OCI-LY3 (cell line): ENCODE measurements at regions not wholly inside any gene's neighbourhood (a gene's known extent, or its start where the extent isn't known, plus 50 kb on each side); places are given as distances from the start of the nearest gene placed in this dataset.

Experiments used
- H2AFZ ChIP-seq: fragments of 200-600, 300-600 bp; shearing (Covaris generic); 2 replicates; pipeline ENCODE4 v1.6.0; 2014; ENCODE audit warnings: antibody characterized with exemption, low read depth, low read length
- H3K27ac ChIP-seq: fragments of 200-600, 300-600 bp; sonication (generic); 2 replicates; pipeline ENCODE4 v1.5.1; 2014; ENCODE audit warnings: mild to moderate bottlenecking, low read length, moderate library complexity, mixed read lengths
- H3K27me3 ChIP-seq: fragments of 200-600, 300-600 bp; sonication (generic); 2 replicates; pipeline ENCODE4 v1.6.1; 2014; ENCODE audit warnings: low read depth, low read length, mixed read lengths
- H3K36me3 ChIP-seq: fragments of 200-600, 300-600 bp; sonication (generic); replicated peaks from 2 replicates; pipeline ENCODE3; 2014; ENCODE audit warnings: low read depth, low read length, mixed read lengths
- H3K4me1 ChIP-seq: fragments of 300-600, 200-600 bp; sonication (generic); 2 replicates; pipeline ENCODE4 v1.6.1; 2014; ENCODE audit warnings: low read length, mixed read lengths
- H3K4me2 ChIP-seq: fragments of 200-600, 300-600 bp; sonication (generic); 2 replicates; pipeline ENCODE4 v1.6.1; 2014; ENCODE audit warnings: low read length, mixed read lengths
- H3K4me3 ChIP-seq: fragments of 300-600, 200-600 bp; sonication (generic); 2 replicates; pipeline ENCODE4 v1.5.1; 2014; ENCODE audit warnings: antibody characterized with exemption, mild to moderate bottlenecking, low read length, moderate library complexity
- H3K79me2 ChIP-seq: fragments of 300-600, 200-600 bp; shearing (Covaris generic); 2 replicates; pipeline ENCODE4 v1.6.1; 2014; ENCODE audit warnings: mild to moderate bottlenecking, low read length, mixed read lengths
- H3K9ac ChIP-seq: fragments of 300-600, 200-600 bp; shearing (Covaris generic); 2 replicates; pipeline ENCODE4 v1.6.0; 2014; ENCODE audit warnings: mild to moderate bottlenecking, low read length, moderate library complexity
- H3K9me3 ChIP-seq: fragments of 200-600, 300-600 bp; shearing (Covaris generic); 2 replicates; pipeline ENCODE4 v1.6.1; 2014; ENCODE audit warnings: low read length, mixed read lengths; ENCODE audit not compliant: insufficient read depth
- H4K20me1 ChIP-seq: fragments of 200-600, 300-600 bp; sonication (generic); 2 replicates; pipeline ENCODE4 v1.6.1; 2016; ENCODE audit warnings: low read length, mixed read lengths; ENCODE audit not compliant: insufficient read depth
- EZH2phosphoT487 ChIP-seq: fragments of 200-600 bp; shearing (Covaris generic); IDR thresholded peaks from 2 replicates; pipeline ENCODE4 v1.6.1; 2018; ENCODE audit warnings: antibody characterized with exemption, mixed run types, low read depth
- TF ChIP-seq, protein P1 (sequence below): fragments of 200-600, 300-600 bp; sonication (generic); IDR thresholded peaks from 2 replicates; pipeline ENCODE4 v1.5.1; 2014; ENCODE audit warnings: antibody characterized with exemption, low read length, low read depth

DNA sequence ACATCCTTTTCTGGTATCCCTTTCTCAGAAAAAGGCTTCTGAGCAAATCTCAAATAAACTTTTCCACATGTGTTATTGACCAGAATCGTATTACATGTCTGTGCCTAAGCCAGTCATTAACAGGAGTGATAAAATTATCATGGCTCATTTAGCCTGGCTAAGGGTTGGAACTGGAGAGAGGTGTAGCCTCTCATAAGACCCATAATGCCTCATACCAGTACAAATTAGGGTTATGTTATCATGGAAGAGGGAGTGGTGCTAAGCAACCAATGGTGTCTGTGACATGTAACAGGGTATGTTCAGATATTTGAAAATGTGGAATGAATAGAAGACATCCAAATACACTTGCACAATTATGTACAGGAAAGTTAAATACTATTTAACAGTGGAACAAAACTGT is 99.6 kb upstream of the CCDC160 start:
- Histone ChIP-seq H2AFZ (no peak overlapping the region), H3K36me3 (no peaks in the 10 kb centered on the region), H4K20me1 (no peaks in the 10 kb centered on the region), H3K27ac (no peak overlapping the region), H3K4me3 (no peak overlapping the region), H3K9me3 (no peaks in the 10 kb centered on the region), H3K9ac (no peak overlapping the region), H3K79me2 (no peaks in the 10 kb centered on the region), H3K4me2 (no peak overlapping the region), H3K27me3 (no peaks in the 10 kb centered on the region), H3K4me1 (no peaks in the 10 kb centered on the region)
- TF ChIP-seq, protein P1, sequence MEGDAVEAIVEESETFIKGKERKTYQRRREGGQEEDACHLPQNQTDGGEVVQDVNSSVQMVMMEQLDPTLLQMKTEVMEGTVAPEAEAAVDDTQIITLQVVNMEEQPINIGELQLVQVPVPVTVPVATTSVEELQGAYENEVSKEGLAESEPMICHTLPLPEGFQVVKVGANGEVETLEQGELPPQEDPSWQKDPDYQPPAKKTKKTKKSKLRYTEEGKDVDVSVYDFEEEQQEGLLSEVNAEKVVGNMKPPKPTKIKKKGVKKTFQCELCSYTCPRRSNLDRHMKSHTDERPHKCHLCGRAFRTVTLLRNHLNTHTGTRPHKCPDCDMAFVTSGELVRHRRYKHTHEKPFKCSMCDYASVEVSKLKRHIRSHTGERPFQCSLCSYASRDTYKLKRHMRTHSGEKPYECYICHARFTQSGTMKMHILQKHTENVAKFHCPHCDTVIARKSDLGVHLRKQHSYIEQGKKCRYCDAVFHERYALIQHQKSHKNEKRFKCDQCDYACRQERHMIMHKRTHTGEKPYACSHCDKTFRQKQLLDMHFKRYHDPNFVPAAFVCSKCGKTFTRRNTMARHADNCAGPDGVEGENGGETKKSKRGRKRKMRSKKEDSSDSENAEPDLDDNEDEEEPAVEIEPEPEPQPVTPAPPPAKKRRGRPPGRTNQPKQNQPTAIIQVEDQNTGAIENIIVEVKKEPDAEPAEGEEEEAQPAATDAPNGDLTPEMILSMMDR, result no peak
- no peak for TF ChIP-seq EZH2phosphoT487

DNA sequence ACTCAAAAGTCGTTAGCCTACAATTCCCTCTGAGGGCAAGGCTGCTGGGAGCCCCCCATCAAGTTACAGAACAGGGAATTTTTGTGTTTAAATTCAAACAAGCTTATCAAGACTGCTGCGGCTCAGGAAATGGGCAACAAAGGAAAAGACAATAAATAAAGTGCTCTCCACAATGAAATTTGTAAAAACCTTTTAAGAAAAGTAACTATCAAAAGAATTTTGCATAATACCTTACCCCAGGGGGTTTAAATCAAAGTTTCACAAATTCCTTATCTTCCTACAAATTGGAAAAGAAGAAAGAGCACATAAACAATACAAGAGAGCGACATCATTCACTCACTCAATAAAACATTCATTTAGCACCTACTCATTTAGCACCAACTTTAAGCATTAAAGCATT is 97.9 kb upstream of the CCDC160 start:
- Histone ChIP-seq H2AFZ (no peak overlapping the region), H4K20me1 (no peaks in the 10 kb centered on the region), H3K9ac (no peak overlapping the region), H3K9me3 (no peaks in the 10 kb centered on the region), H3K4me3 (no peak overlapping the region), H3K36me3 (no peaks in the 10 kb centered on the region), H3K4me2 (no peak overlapping the region), H3K27me3 (no peaks in the 10 kb centered on the region), H3K79me2 (no peaks in the 10 kb centered on the region), H3K27ac (no peak overlapping the region), H3K4me1 (peaks cover 2% of the 10 kb centered on the region; the same call in 1 of the 2 replicates)
- TF ChIP-seq, protein P1, result no peak
- no peak for TF ChIP-seq EZH2phosphoT487

DNA sequence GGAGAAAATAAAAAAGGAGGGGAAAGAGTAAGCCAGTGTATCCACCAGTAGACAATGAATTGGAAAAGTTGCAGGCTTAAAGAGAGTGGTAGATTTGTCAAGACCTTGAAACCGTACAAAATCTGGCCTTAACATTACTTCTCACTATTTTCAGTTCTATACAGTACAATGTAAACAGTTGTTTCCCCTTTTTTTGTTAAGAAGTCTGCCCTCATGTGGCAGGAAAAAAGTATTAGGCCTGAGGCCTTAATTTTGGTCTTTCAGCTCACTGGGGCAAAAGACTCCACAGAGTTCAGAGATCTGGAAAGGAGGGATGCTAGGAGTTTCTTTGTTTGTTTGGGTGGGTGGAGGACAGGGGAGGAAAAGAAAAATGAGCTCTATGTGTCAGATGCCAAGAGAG is 92.8 kb upstream of the CCDC160 start:
- TF ChIP-seq EZH2phosphoT487, result no peak
- TF ChIP-seq, protein P1, result peak; percentile 59
- no peaks in the 10 kb centered on the region for H3K36me3 ChIP-seq
- H3K27ac ChIP-seq, result no peak overlapping the region
- H2AFZ ChIP-seq, result peak overlapping the region; percentile 82; the same call in 1 of the 2 replicates
- H3K4me2 ChIP-seq, result no peak overlapping the region
- no peaks in the 10 kb centered on the region for H3K79me2 ChIP-seq
- H3K9ac ChIP-seq, result no peak overlapping the region
- H3K9me3 ChIP-seq, result no peaks in the 10 kb centered on the region
- H3K27me3 ChIP-seq, result no peaks in the 10 kb centered on the region
- H3K4me1 ChIP-seq, result peaks cover 3% of the 10 kb centered on the region; the same call in 1 of the 2 replicates
- H4K20me1 ChIP-seq, result no peaks in the 10 kb centered on the region
- no peak overlapping the region for H3K4me3 ChIP-seq

DNA sequence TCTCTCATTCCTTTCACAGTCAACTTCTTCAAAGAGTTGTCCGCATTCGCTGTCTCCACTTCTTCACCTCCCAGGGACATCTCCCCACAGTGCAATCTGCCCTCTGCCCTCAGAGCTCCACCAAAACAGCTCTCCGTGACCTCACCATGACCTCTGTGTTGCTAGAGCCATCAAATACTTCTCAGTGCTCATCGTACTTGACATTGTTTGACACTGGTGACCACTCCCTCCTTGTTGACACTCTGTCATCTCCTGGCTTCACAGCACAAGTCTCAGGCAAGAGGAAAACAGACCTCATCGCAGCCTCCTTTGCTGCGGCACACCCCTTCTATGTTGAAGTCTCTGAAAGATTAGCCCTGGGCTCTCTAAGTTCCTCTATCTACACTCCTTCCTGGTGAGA is 90.5 kb upstream of the CCDC160 start:
- H3K9me3 ChIP-seq, result no peaks in the 10 kb centered on the region
- no peaks in the 10 kb centered on the region for H3K79me2 ChIP-seq
- no peak overlapping the region for H3K27ac ChIP-seq
- H3K4me1 ChIP-seq, result peaks cover 3% of the 10 kb centered on the region; the same call in 1 of the 2 replicates
- no peaks in the 10 kb centered on the region for H3K36me3 ChIP-seq
- no peaks in the 10 kb centered on the region for H4K20me1 ChIP-seq
- H3K27me3 ChIP-seq, result no peaks in the 10 kb centered on the region
- no peak overlapping the region for H2AFZ ChIP-seq
- no peak for TF ChIP-seq EZH2phosphoT487
- TF ChIP-seq, protein P1, result no peak
- no peak overlapping the region for H3K4me3 ChIP-seq
- H3K4me2 ChIP-seq, result no peak overlapping the region
- no peak overlapping the region for H3K9ac ChIP-seq
